SU-DHL-6 (cell line): ENCODE measurements at regions not wholly inside any gene's neighbourhood (a gene's known extent, or its start where the extent isn't known, plus 50 kb on each side); places are given as distances from the start of the nearest gene placed in this dataset.

ENCODE experiments used
- H2AFZ ChIP-seq: fragments of 200-600 bp; sonication (generic); 2 replicates; pipeline ENCODE4 v1.6.1; 2014; ENCODE audit warnings: low read depth, mild to moderate bottlenecking, moderate library complexity, mixed read lengths, antibody characterized with exemption, low read length; ENCODE audit not compliant: severe bottlenecking
- H3F3A ChIP-seq: fragments of 200-600 bp; shearing (Covaris generic); 2 replicates; pipeline ENCODE4 v1.6.0; 2016; ENCODE audit warnings: antibody characterized with exemption, mild to moderate bottlenecking; ENCODE audit not compliant: insufficient read depth
- H3K27ac ChIP-seq: fragments of 200-600 bp; sonication (generic); 2 replicates; pipeline ENCODE4 v1.5.1; 2016; ENCODE audit warnings: low read depth, mild to moderate bottlenecking, low read length, moderate library complexity, mixed read lengths
- H3K27me3 ChIP-seq: fragments of 200-600 bp; sonication (generic), shearing (Covaris generic); 2 replicates; pipeline ENCODE4 v1.6.0; 2014; ENCODE audit warnings: mild to moderate bottlenecking, low read length
- H3K36me3 ChIP-seq: fragments of 200-600 bp; sonication (generic); 2 replicates; pipeline ENCODE4 v1.6.1; 2014; ENCODE audit warnings: mild to moderate bottlenecking, low read length, mixed read lengths
- H3K4me2 ChIP-seq: fragments of 300-600, 200-600 bp; shearing (Covaris generic), sonication (generic); 2 replicates; pipeline ENCODE4 v1.6.0; 2014; ENCODE audit warnings: low read length, low read depth, mild to moderate bottlenecking; ENCODE audit not compliant: poor library complexity, severe bottlenecking
- H3K4me3 ChIP-seq: fragments of 200-600 bp; sonication (generic); 2 replicates; pipeline ENCODE4 v1.5.1; 2014; ENCODE audit warnings: antibody characterized with exemption, low read length, mild to moderate bottlenecking, mixed read lengths; ENCODE audit not compliant: insufficient read depth, poor library complexity, severe bottlenecking
- H3K79me2 ChIP-seq: fragments of 200-600 bp; sonication (generic); 2 replicates; pipeline ENCODE4 v1.6.1; 2014; ENCODE audit warnings: mild to moderate bottlenecking, low read length, moderate library complexity; ENCODE audit not compliant: insufficient read depth
- H3K9ac ChIP-seq: fragments of 200-600 bp; sonication (generic); 2 replicates; pipeline ENCODE4 v1.7.0; 2014; ENCODE audit warnings: mild to moderate bottlenecking, low read length
- H3K9me2 ChIP-seq: fragments of 200-600 bp; sonication (generic); replicated peaks from 2 replicates; pipeline ENCODE4 v1.6.1; 2014; ENCODE audit warnings: low read length; ENCODE audit not compliant: insufficient read depth
- H3K9me3 ChIP-seq: fragments of 200-600 bp; sonication (generic); 2 replicates; pipeline ENCODE4 v1.6.1; 2014; ENCODE audit warnings: low read length, mixed read lengths; ENCODE audit not compliant: insufficient read depth
- H4K20me1 ChIP-seq: fragments of 200-600 bp; sonication (generic); 2 replicates; pipeline ENCODE4 v1.6.1; 2014; ENCODE audit warnings: low read depth, mild to moderate bottlenecking, antibody characterized with exemption, low read length, moderate library complexity, mixed read lengths
- CTCF ChIP-seq: fragments of 200-600 bp; sonication (generic); IDR thresholded peaks from one replicate; pipeline ENCODE4 v1.5.1; 2017; ENCODE audit warnings: antibody characterized with exemption, mild to moderate bottlenecking, low read length, moderate library complexity; ENCODE audit not compliant: insufficient read depth, poor library complexity, severe bottlenecking
- EZH2phosphoT487 ChIP-seq: fragments of 200-600 bp; sonication (generic), shearing (Covaris generic); conservative IDR thresholded peaks from 2 replicates; pipeline ENCODE4 v1.6.1; 2018; ENCODE audit warnings: mild to moderate bottlenecking, antibody characterized with exemption, low read length, moderate library complexity, mixed read lengths

GRCh38 chr1:188359315-188359714, 1530.6 kb downstream of the PLA2G4A start:
- Histone ChIP-seq H3K79me2 (no peaks in the 10 kb centered on the region), H3K27me3 (no peaks in the 10 kb centered on the region), H3F3A (no peaks in the 10 kb centered on the region), H4K20me1 (no peaks in the 10 kb centered on the region), H3K9ac (no peak overlapping the region), H3K9me3 (0 out of 2 replicates have a peak, but pooled peaks cover 5% of the 10 kb centered on the region), H2AFZ (no peak overlapping the region), H3K9me2 (no peaks in the 10 kb centered on the region), H3K36me3 (no peaks in the 10 kb centered on the region), H3K4me2 (no peak overlapping the region), H3K27ac (no peak overlapping the region), H3K4me3 (no peak overlapping the region)
- TF ChIP-seq CTCF (no peak), EZH2phosphoT487 (no peak)

GRCh38 chr1:188363943-188364342, 1535.2 kb downstream of the PLA2G4A start:
- H3K27ac ChIP-seq = no peak overlapping the region
- no peaks in the 10 kb centered on the region for H3K9me3 ChIP-seq
- TF ChIP-seq EZH2phosphoT487 = no peak
- no peak for TF ChIP-seq CTCF
- no peaks in the 10 kb centered on the region for H3K79me2 ChIP-seq
- no peaks in the 10 kb centered on the region for H3K9me2 ChIP-seq
- peak overlapping the region; percentile 36 for H2AFZ ChIP-seq
- H3K4me2 ChIP-seq = peak overlapping the region; percentile 29
- H3K36me3 ChIP-seq = no peaks in the 10 kb centered on the region
- H3F3A ChIP-seq = no peaks in the 10 kb centered on the region
- no peak overlapping the region for H3K9ac ChIP-seq
- no peaks in the 10 kb centered on the region for H4K20me1 ChIP-seq
- H3K4me3 ChIP-seq = no peak overlapping the region
- no peaks in the 10 kb centered on the region for H3K27me3 ChIP-seq

GRCh38 chr1:188364927-188365449, 1536.2 kb downstream of the PLA2G4A start:
- peak overlapping the region; percentile 34 for H2AFZ ChIP-seq
- TF ChIP-seq EZH2phosphoT487 (no peak), CTCF (no peak)
- no peaks in the 10 kb centered on the region for H3K27me3 ChIP-seq
- H3K36me3 ChIP-seq = no peaks in the 10 kb centered on the region
- no peaks in the 10 kb centered on the region for H3F3A ChIP-seq
- H3K9me2 ChIP-seq = no peaks in the 10 kb centered on the region
- H3K9ac ChIP-seq = no peak overlapping the region
- no peak overlapping the region for H3K4me2 ChIP-seq
- H3K27ac ChIP-seq = no peak overlapping the region
- no peaks in the 10 kb centered on the region for H4K20me1 ChIP-seq
- no peaks in the 10 kb centered on the region for H3K9me3 ChIP-seq
- H3K79me2 ChIP-seq = no peaks in the 10 kb centered on the region
- no peak overlapping the region for H3K4me3 ChIP-seq
